ENCODE measurements at regions not wholly inside any gene's neighbourhood (a gene's known extent, or its start where the extent isn't known, plus 50 kb on each side); places are given as distances from the start of the nearest gene placed in this dataset.
"Not testable (repeated sequence)": the region's sequence is repeated elsewhere in the genome, so short reads cannot be mapped to it uniquely, and the experiment has no call there.

- no peak for TF ChIP-seq CTCF (IDR thresholded peaks at IDR 0.05; ENCODE audit: unreplicated experiment)
- H3K4me1 Mint-ChIP-seq (ENCODE audit: unreplicated experiment) = no peaks in the 10 kb centered on the region
- no peak for DNase-seq (ENCODE audit: low spot score)
- no peaks in the 10 kb centered on the region for H3K36me3 Mint-ChIP-seq (ENCODE audit: low read depth, unreplicated experiment)
- H3K27ac Mint-ChIP-seq (ENCODE audit: unreplicated experiment) = no peak overlapping the region
- H3K27me3 Mint-ChIP-seq (ENCODE audit: unreplicated experiment) = no peaks in the 10 kb centered on the region
- H3K9me3 Mint-ChIP-seq (ENCODE audit: unreplicated experiment) = no peaks in the 10 kb centered on the region
- no peak overlapping the region for H3K4me3 Mint-ChIP-seq (ENCODE audit: unreplicated experiment)
Observed at GRCh38 chr6:105675715-105676397, 273.0 kb upstream of the PREP start.

GRCh38 chr6:105672856-105673538 lies 270.1 kb upstream of the PREP start:
- not testable (repeated sequence) for H3K36me3 Mint-ChIP-seq (ENCODE audit: low read depth, unreplicated experiment); H3K27ac Mint-ChIP-seq (ENCODE audit: unreplicated experiment); H3K27me3 Mint-ChIP-seq (ENCODE audit: unreplicated experiment); H3K4me1 Mint-ChIP-seq (ENCODE audit: unreplicated experiment); H3K9me3 Mint-ChIP-seq (ENCODE audit: unreplicated experiment); H3K4me3 Mint-ChIP-seq (ENCODE audit: unreplicated experiment); DNase-seq (ENCODE audit: low spot score)

GRCh38 chr6:105669232-105669631 lies 266.4 kb upstream of the PREP start:
- no peaks in the 10 kb centered on the region for H3K9me3 Mint-ChIP-seq (ENCODE audit: unreplicated experiment)
- DNase-seq (ENCODE audit: low spot score) = no peak
- H3K27ac Mint-ChIP-seq (ENCODE audit: unreplicated experiment) = no peak overlapping the region

GRCh38 chr6:105667056-105667455 lies 264.2 kb upstream of the PREP start:
- TF ChIP-seq CTCF (IDR thresholded peaks at IDR 0.05; ENCODE audit: unreplicated experiment) = no peak
- DNase-seq (ENCODE audit: low spot score) = no peak

More at GRCh38 chr6:105669232-105669631, 266.4 kb upstream of the PREP start:
- no peak for TF ChIP-seq CTCF (IDR thresholded peaks at IDR 0.05; ENCODE audit: unreplicated experiment)
- Mint-ChIP-seq H3K4me3 (ENCODE audit: unreplicated experiment) (no peak overlapping the region), H3K36me3 (ENCODE audit: low read depth, unreplicated experiment) (no peaks in the 10 kb centered on the region), H3K4me1 (ENCODE audit: unreplicated experiment) (no peaks in the 10 kb centered on the region), H3K27me3 (ENCODE audit: unreplicated experiment) (no peaks in the 10 kb centered on the region)

GRCh38 chr6:105664931-105665330 lies 262.0 kb upstream of the PREP start:
- no peak overlapping the region for H3K4me3 Mint-ChIP-seq (ENCODE audit: unreplicated experiment)
- no peaks in the 10 kb centered on the region for H3K9me3 Mint-ChIP-seq (ENCODE audit: unreplicated experiment)
- no peaks in the 10 kb centered on the region for H3K36me3 Mint-ChIP-seq (ENCODE audit: low read depth, unreplicated experiment)
- H3K27ac Mint-ChIP-seq (ENCODE audit: unreplicated experiment) = no peak overlapping the region
- DNase-seq (ENCODE audit: low spot score) = no peak
- no peaks in the 10 kb centered on the region for H3K27me3 Mint-ChIP-seq (ENCODE audit: unreplicated experiment)
- H3K4me1 Mint-ChIP-seq (ENCODE audit: unreplicated experiment) = no peaks in the 10 kb centered on the region
- no peak for TF ChIP-seq CTCF (IDR thresholded peaks at IDR 0.05; ENCODE audit: unreplicated experiment)

More at GRCh38 chr6:105667056-105667455, 264.2 kb upstream of the PREP start:
- Mint-ChIP-seq H3K9me3 (ENCODE audit: unreplicated experiment) (no peaks in the 10 kb centered on the region), H3K4me1 (ENCODE audit: unreplicated experiment) (no peaks in the 10 kb centered on the region), H3K27ac (ENCODE audit: unreplicated experiment) (no peak overlapping the region), H3K27me3 (ENCODE audit: unreplicated experiment) (no peaks in the 10 kb centered on the region), H3K4me3 (ENCODE audit: unreplicated experiment) (no peak overlapping the region), H3K36me3 (ENCODE audit: low read depth, unreplicated experiment) (no peaks in the 10 kb centered on the region)
